ENCODE measurements at regions not wholly inside any gene's neighbourhood (a gene's known extent, or its start where the extent isn't known, plus 50 kb on each side); places are given as distances from the start of the nearest gene placed in this dataset.

GRCh38 chr1:193649587-193649986 is 463.2 kb upstream of the B3GALT2 start:
- TF ChIP-seq REST (IDR thresholded peaks at IDR 0.05; ENCODE audit: insufficient replicate concordance, low read depth) (no peak), CTCF (IDR thresholded peaks at IDR 0.05; ENCODE audit: insufficient read depth, low read length) (no peak), POLR2AphosphoS5 (IDR thresholded peaks at IDR 0.05; ENCODE audit: low read depth) (no peak), SPI1 (IDR thresholded peaks at IDR 0.05; ENCODE audit: borderline replicate concordance, low read depth) (no peak)

Measured in HL-60 (cell line).